H9 (cell line): ENCODE measurements at regions not wholly inside any gene's neighbourhood (a gene's known extent, or its start where the extent isn't known, plus 50 kb on each side); places are given as distances from the start of the nearest gene placed in this dataset.

ENCODE experiments used
- DNase-seq: peaks from one replicate; pipeline ENCODE4 v3.0.0-alpha.2; 2017
- H2AFZ ChIP-seq: one replicate; pipeline ENCODE4 v1.6.1; 2013; ENCODE audit warnings: mild to moderate bottlenecking, low read length, control low read depth, moderate library complexity
- H2AK5ac ChIP-seq: 2 replicates; pipeline ENCODE4 v1.6.1; 2013; ENCODE audit warnings: low read length, control low read depth, mixed read lengths; ENCODE audit not compliant: insufficient read length
- H2BK120ac ChIP-seq: one replicate; pipeline ENCODE4 v1.6.1; 2013; ENCODE audit warnings: low read depth, mild to moderate bottlenecking, low read length, control low read depth, inconsistent platforms; ENCODE audit not compliant: poor library complexity, severe bottlenecking
- H2BK12ac ChIP-seq: 2 replicates; pipeline ENCODE4 v1.6.1; 2013; ENCODE audit warnings: low read length, control low read depth, mixed read lengths, low read depth; ENCODE audit not compliant: insufficient read length
- H2BK15ac ChIP-seq: 2 replicates; pipeline ENCODE4 v1.6.1; 2013; ENCODE audit warnings: low read depth, low read length, control low read depth
- H2BK20ac ChIP-seq: one replicate; pipeline ENCODE4 v1.6.1; 2013; ENCODE audit warnings: low read depth, mild to moderate bottlenecking, low read length, control low read depth, inconsistent platforms; ENCODE audit not compliant: poor library complexity, severe bottlenecking
- H2BK5ac ChIP-seq: 2 replicates; pipeline ENCODE4 v1.6.1; 2013; ENCODE audit warnings: low read length, control low read depth, mixed read lengths; ENCODE audit not compliant: insufficient read length
- H3K14ac ChIP-seq: 2 replicates; pipeline ENCODE4 v1.6.1; 2013; ENCODE audit warnings: low read length, control low read depth; ENCODE audit not compliant: insufficient read depth
- H3K18ac ChIP-seq: 2 replicates; pipeline ENCODE4 v1.6.1; 2013; ENCODE audit warnings: low read depth, mild to moderate bottlenecking, mixed read lengths, low read length, control low read depth; ENCODE audit not compliant: insufficient read length
- H3K23ac ChIP-seq: 2 replicates; pipeline ENCODE4 v1.6.1; 2013; ENCODE audit warnings: low read length, control low read depth, mixed read lengths, low read depth; ENCODE audit not compliant: insufficient read length
- H3K23me2 ChIP-seq: 2 replicates; pipeline ENCODE4 v1.6.1; 2013; ENCODE audit warnings: low read depth, mild to moderate bottlenecking, mixed read lengths, low read length, control low read depth; ENCODE audit not compliant: insufficient read length, poor library complexity, severe bottlenecking
- H3K27ac ChIP-seq: 2 replicates; pipeline ENCODE4 v1.5.1; 2013; ENCODE audit warnings: low read length, control low read depth, mixed read lengths, low read depth; ENCODE audit not compliant: insufficient read length
- H3K27me3 ChIP-seq: 2 replicates; pipeline ENCODE4 v1.6.1; 2013; ENCODE audit warnings: low read length, control low read depth, inconsistent platforms; ENCODE audit not compliant: insufficient read depth
- H3K4ac ChIP-seq: 2 replicates; pipeline ENCODE4 v1.6.1; 2013; ENCODE audit warnings: low read depth, mild to moderate bottlenecking, control low read depth, inconsistent platforms, low read length, moderate library complexity
- H3K4me1 ChIP-seq: 2 replicates; pipeline ENCODE4 v1.6.1; 2013; ENCODE audit warnings: low read length, control low read depth, inconsistent platforms; ENCODE audit not compliant: insufficient read depth
- H3K4me2 ChIP-seq: 2 replicates; pipeline ENCODE4 v1.6.1; 2013; ENCODE audit warnings: low read length, control low read depth, mixed read lengths; ENCODE audit not compliant: insufficient read length, insufficient read depth
- H3K56ac ChIP-seq: 2 replicates; pipeline ENCODE4 v1.6.1; 2013; ENCODE audit warnings: low read depth, mild to moderate bottlenecking, mixed read lengths, low read length, control low read depth; ENCODE audit not compliant: insufficient read length
- H3K79me1 ChIP-seq: 2 replicates; pipeline ENCODE4 v1.6.1; 2013; ENCODE audit warnings: low read depth, mild to moderate bottlenecking, moderate library complexity, low read length, control low read depth, inconsistent platforms; ENCODE audit not compliant: insufficient read depth, poor library complexity, severe bottlenecking
- H3K79me2 ChIP-seq: 2 replicates; pipeline ENCODE4 v1.6.1; 2013; ENCODE audit warnings: low read length, control low read depth, inconsistent platforms; ENCODE audit not compliant: insufficient read depth
- H3K9ac ChIP-seq: 2 replicates; pipeline ENCODE4 v1.6.1; 2013; ENCODE audit warnings: low read length, control low read depth, mixed read lengths; ENCODE audit not compliant: insufficient read length; ENCODE audit errors: extremely low read depth
- H3K9me3 ChIP-seq: one replicate; pipeline ENCODE4 v1.6.1; 2013; ENCODE audit warnings: low read depth, low read length, inconsistent platforms; ENCODE audit not compliant: control insufficient read depth
- H3T11ph ChIP-seq: one replicate; pipeline ENCODE4 v1.6.1; 2013; ENCODE audit warnings: mild to moderate bottlenecking, low read length, control low read depth, inconsistent platforms
- H4K20me1 ChIP-seq: one replicate; pipeline ENCODE4 v1.6.1; 2013; ENCODE audit not compliant: control insufficient read depth, insufficient read length, insufficient read depth
- H4K5ac ChIP-seq: 2 replicates; pipeline ENCODE4 v1.6.1; 2013; ENCODE audit warnings: low read depth, mild to moderate bottlenecking, mixed read lengths, low read length, control low read depth; ENCODE audit not compliant: insufficient read length
- H4K8ac ChIP-seq: replicated peaks from 2 replicates; pipeline ENCODE4 v1.6.1; 2013; ENCODE audit warnings: low read length, control low read depth, mixed read lengths, low read depth; ENCODE audit not compliant: insufficient read length
- H4K91ac ChIP-seq: 2 replicates; pipeline ENCODE4 v1.6.1; 2013; ENCODE audit warnings: low read depth, mild to moderate bottlenecking, moderate library complexity, mixed read lengths, low read length, control low read depth; ENCODE audit not compliant: insufficient read length
- H3K27ac Mint-ChIP-seq, 3 experiments: 2 replicates in 2 of 3; 3 replicates in 1 of 3; pipeline ENCODE4 v1.8.0; 2020 to 2021; ENCODE audit warnings: mixed read lengths in 3 of 3, mild to moderate bottlenecking in 1 of 3, moderate library complexity in 1 of 3
- H3K27me3 Mint-ChIP-seq: 2 replicates; pipeline ENCODE4 v1.8.0; 2021; ENCODE audit warnings: low read depth, mild to moderate bottlenecking, moderate library complexity, mixed read lengths
- H3K36me3 Mint-ChIP-seq, 3 experiments: 2 replicates in 2 of 3; 3 replicates in 1 of 3; pipeline ENCODE4 v1.8.0; 2020 to 2021; ENCODE audit warnings: low read depth in 3 of 3, mixed read lengths in 3 of 3; ENCODE audit not compliant: insufficient read depth in 1 of 3
- H3K4me1 Mint-ChIP-seq, 2 experiments: 2 replicates each; pipeline ENCODE4 v1.8.0; 2020; ENCODE audit warnings: mixed read lengths in 2 of 2
- H3K4me3 Mint-ChIP-seq, 2 experiments: 2 replicates in 1 of 2; 3 replicates in 1 of 2; pipeline ENCODE4 v1.8.0; 2020 to 2021; ENCODE audit warnings: mild to moderate bottlenecking in 2 of 2, mixed read lengths in 2 of 2, moderate library complexity in 1 of 2
- H3K9me3 Mint-ChIP-seq, 2 experiments: 2 replicates in 1 of 2; 3 replicates in 1 of 2; pipeline ENCODE4 v1.8.0; 2020; ENCODE audit warnings: mild to moderate bottlenecking in 2 of 2, mixed read lengths in 2 of 2, moderate library complexity in 1 of 2
- WGBS: extraction: QIAGEN DNeasy Blood & Tissue Kit; methylation state at CpG from one replicate; pipeline ENCODE4 v1.1.7; 2013; ENCODE audit warnings: missing lambda C conversion rate, low lambda C conversion rate, mixed read lengths; ENCODE audit not compliant: insufficient read length; ENCODE audit errors: extremely low coverage; 5-methylcytosine and 5-hydroxymethylcytosine counted together
- TF ChIP-seq, protein P1 (sequence below): fragments of 200-600 bp; sonication (generic); conservative IDR thresholded peaks from 3 replicates; pipeline ENCODE4 v1.8.0; 2021; ENCODE audit warnings: antibody characterized with exemption, mild to moderate bottlenecking

DNA sequence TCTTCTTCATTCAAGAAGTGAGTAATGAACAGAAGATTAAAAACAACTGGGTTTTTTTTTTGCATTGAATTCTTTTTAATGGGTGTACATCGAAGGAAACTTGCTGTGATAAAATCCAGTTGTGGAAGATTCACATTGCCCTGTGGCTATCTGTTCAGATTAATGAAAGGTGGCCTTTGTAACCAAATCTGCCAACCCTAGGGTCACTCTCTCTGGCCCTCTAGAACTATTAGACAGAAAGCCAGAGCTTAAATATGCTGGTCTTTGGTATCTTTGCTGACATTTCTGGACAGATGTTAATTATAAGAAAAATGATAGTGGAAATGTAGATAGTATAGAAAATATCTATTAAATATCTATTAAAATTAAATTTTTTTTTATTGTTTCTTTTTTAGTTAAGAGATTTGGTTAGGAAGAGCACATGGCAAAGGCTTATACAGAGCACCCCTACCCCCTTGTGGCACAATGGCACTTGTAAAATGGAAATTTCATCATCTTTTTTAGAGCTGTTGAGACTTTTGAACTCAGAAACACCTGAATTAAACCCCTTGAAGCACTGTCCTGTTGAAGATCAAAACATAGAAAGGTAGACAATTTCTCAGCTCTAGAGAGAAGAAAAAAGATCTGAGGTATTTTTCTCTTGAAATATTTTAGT is 572.5 kb downstream of the PKHD1 start:
- H3K4me1 Mint-ChIP-seq, result peaks cover 0 to 3% of the 10 kb centered on the region in 2 experiments; a peak in 1 of 4 replicates
- Histone ChIP-seq H3K18ac (no peak overlapping the region), H4K8ac (no peak overlapping the region), H2AK5ac (no peak overlapping the region), H2BK20ac (no peak overlapping the region), H3K9ac (no peak overlapping the region), H4K20me1 (no peaks in the 10 kb centered on the region), H4K91ac (no peak overlapping the region), H2BK15ac (no peak overlapping the region), H4K5ac (no peak overlapping the region), H3K79me2 (no peaks in the 10 kb centered on the region), H2BK5ac (no peak overlapping the region), H3K23ac (no peak overlapping the region), H3K4me1 (no peaks in the 10 kb centered on the region), H2BK120ac (no peak overlapping the region), H3K27me3 (no peaks in the 10 kb centered on the region), H3K14ac (no peak overlapping the region), H3K79me1 (no peaks in the 10 kb centered on the region), H3K27ac (no peak overlapping the region), H3K9me3 (no peaks in the 10 kb centered on the region), H3T11ph (no peak overlapping the region), H3K4me2 (no peak overlapping the region), H3K4ac (no peak overlapping the region), H3K23me2 (no peaks in the 10 kb centered on the region), H2AFZ (no peak overlapping the region), H3K56ac (no peak overlapping the region), H2BK12ac (no peak overlapping the region)
- no peak overlapping the region for H3K27ac Mint-ChIP-seq
- DNase-seq, result no peak
- peaks cover 32% of the 10 kb centered on the region for H3K27me3 Mint-ChIP-seq
- H3K36me3 Mint-ChIP-seq, result no peaks in the 10 kb centered on the region
- no peak overlapping the region for H3K4me3 Mint-ChIP-seq
- TF ChIP-seq, protein P1, sequence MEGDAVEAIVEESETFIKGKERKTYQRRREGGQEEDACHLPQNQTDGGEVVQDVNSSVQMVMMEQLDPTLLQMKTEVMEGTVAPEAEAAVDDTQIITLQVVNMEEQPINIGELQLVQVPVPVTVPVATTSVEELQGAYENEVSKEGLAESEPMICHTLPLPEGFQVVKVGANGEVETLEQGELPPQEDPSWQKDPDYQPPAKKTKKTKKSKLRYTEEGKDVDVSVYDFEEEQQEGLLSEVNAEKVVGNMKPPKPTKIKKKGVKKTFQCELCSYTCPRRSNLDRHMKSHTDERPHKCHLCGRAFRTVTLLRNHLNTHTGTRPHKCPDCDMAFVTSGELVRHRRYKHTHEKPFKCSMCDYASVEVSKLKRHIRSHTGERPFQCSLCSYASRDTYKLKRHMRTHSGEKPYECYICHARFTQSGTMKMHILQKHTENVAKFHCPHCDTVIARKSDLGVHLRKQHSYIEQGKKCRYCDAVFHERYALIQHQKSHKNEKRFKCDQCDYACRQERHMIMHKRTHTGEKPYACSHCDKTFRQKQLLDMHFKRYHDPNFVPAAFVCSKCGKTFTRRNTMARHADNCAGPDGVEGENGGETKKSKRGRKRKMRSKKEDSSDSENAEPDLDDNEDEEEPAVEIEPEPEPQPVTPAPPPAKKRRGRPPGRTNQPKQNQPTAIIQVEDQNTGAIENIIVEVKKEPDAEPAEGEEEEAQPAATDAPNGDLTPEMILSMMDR, result peak; percentile 26; the same call in 1 of the 3 replicates
- H3K9me3 Mint-ChIP-seq, result peaks cover 0 to 6% of the 10 kb centered on the region in 2 experiments; a peak in 3 of 5 replicates
- WGBS, result no CpG with 5 or more reads among the region's 1 CpG
